GM18909 (cell line): ENCODE measurements at regions not wholly inside any gene's neighbourhood (a gene's known extent, or its start where the extent isn't known, plus 50 kb on each side); places are given as distances from the start of the nearest gene placed in this dataset.

Experiments
- ATAC-seq: cut with Tn5 transposase; IDR thresholded peaks from one replicate; pipeline ENCODE4 v1.9.1; 2021; ENCODE audit warnings: mild to moderate bottlenecking; ENCODE audit not compliant: unreplicated experiment, poor library complexity

- no peak for ATAC-seq
Measured at GRCh38 chr2:200239216-200239615, 67.3 kb upstream of the SPATS2L start.

DNA sequence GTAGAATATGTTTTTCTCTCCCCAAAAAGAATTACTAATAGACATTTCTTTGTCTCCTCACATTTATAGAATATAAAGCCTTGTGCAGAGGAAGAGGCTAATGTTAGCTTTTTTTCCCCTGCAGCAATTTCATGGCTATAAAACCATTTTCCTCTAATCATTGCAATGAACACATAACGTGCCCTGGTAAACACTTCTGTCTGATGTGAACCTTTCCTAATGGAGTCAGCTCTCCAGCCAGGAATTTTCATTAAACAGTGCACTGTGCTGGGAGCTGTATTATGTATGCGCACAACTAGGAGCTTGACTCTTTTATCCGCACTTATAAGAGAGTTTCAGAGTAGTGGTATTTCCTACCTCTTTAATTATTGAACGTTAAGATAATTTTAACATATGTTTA lies 63.9 kb upstream of the SPATS2L start:
- no peak for ATAC-seq

GRCh38 chr2:200243441-200243840 lies 63.1 kb upstream of the SPATS2L start:
- no peak for ATAC-seq

DNA sequence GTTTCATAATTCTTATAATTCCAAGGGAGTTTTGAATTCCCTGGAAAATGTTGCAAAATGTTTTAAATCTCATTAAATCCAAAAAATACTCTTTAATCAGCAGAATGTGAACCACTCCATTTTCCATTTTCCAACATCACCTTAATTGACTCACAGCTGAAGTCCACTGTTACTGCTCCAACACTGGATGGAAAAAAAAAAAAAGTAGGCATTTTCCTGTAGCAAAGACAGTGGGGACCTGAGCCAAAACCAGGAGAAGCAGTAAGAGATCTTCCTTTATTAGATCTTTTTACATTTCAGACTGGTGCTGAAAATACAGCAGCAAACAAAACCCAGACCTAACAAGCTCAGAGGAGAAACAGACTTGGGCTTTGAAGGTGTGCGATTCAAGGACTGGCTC lies 62.4 kb upstream of the SPATS2L start:
- no peak for ATAC-seq

GRCh38 chr2:200247494-200247893 lies 59.0 kb upstream of the SPATS2L start:
- ATAC-seq: no peak

- ATAC-seq: no peak
Measured at GRCh38 chr2:200252265-200253067, 54.0 kb upstream of the SPATS2L start.

- ATAC-seq: no peak
Measured at GRCh38 chr2:200253639-200254038, 52.9 kb upstream of the SPATS2L start.

- no peak for ATAC-seq
Measured at GRCh38 chr2:200254773-200255172, 51.7 kb upstream of the SPATS2L start.

GRCh38 chr2:200255549-200255948 lies 50.9 kb upstream of the SPATS2L start:
- ATAC-seq: no peak
